IMR-90 (cell line): ENCODE measurements at regions not wholly inside any gene's neighbourhood (a gene's known extent, or its start where the extent isn't known, plus 50 kb on each side); places are given as distances from the start of the nearest gene placed in this dataset.

Source experiments
- ATAC-seq: fragments of 200-7000 bp; cut with Tn5 transposase; 2 replicates; pipeline ENCODE4 v1.9.1; 2020; ENCODE audit warnings: low read depth, mild to moderate bottlenecking, moderate library complexity
- BruUV-seq: library from RNA; stranded (reverse); fragments of 400-500 nt; replicated peaks from 2 replicates; lab custom pipeline; 2021; lab: Mats Ljungman, UMichigan
- CTCF ChIA-PET: fragments of 300-600 bp; formaldehyde crosslinking; extraction: SDS; loops from one replicate; lab custom pipeline; 2021; ENCODE audit warnings: antibody characterized with exemption; lab: Yijun Ruan, JAX
- POLR2A ChIA-PET: fragments of 300-600 bp; sonication (Branson Sonifier 250); formaldehyde crosslinking; loops from one replicate; lab custom pipeline; 2022; ENCODE audit warnings: antibody characterized with exemption; ENCODE audit not compliant: unreplicated experiment; lab: Charles Lee
- DNase-seq: peaks from one replicate; pipeline ENCODE4 v3.0.0; 2013
- H2AFZ ChIP-seq: replicated peaks from 2 replicates; pipeline ENCODE3; 2013; ENCODE audit warnings: low read length, mild to moderate bottlenecking; ENCODE audit not compliant: poor library complexity
- H2AK5ac ChIP-seq: 2 replicates; pipeline ENCODE4 v1.6.1; 2013; ENCODE audit warnings: low read depth, low read length, inconsistent platforms
- H2AK9ac ChIP-seq: replicated peaks from 2 replicates; pipeline ENCODE3; 2013; ENCODE audit warnings: mild to moderate bottlenecking, low read depth, low read length, moderate library complexity; ENCODE audit not compliant: poor library complexity
- H2BK120ac ChIP-seq: 2 replicates; pipeline ENCODE4 v1.6.1; 2013; ENCODE audit warnings: low read depth, low read length, inconsistent platforms
- H2BK15ac ChIP-seq: 3 replicates; pipeline ENCODE4 v1.6.1; 2013; ENCODE audit warnings: low read depth, low read length, inconsistent platforms
- H2BK20ac ChIP-seq: 2 replicates; pipeline ENCODE4 v1.6.1; 2013; ENCODE audit warnings: low read depth, mild to moderate bottlenecking, inconsistent platforms, low read length, moderate library complexity
- H2BK5ac ChIP-seq: 2 replicates; pipeline ENCODE4 v1.6.1; 2013; ENCODE audit warnings: mild to moderate bottlenecking, low read depth, low read length, inconsistent platforms; ENCODE audit not compliant: poor library complexity, severe bottlenecking
- H3K14ac ChIP-seq: replicated peaks from 2 replicates; pipeline ENCODE4 v1.6.1; 2013; ENCODE audit warnings: low read depth, low read length, inconsistent platforms
- H3K18ac ChIP-seq: 2 replicates; pipeline ENCODE4 v1.6.1; 2013; ENCODE audit warnings: low read depth, low read length, control low read depth
- H3K23ac ChIP-seq: 2 replicates; pipeline ENCODE4 v1.6.1; 2013; ENCODE audit warnings: low read depth, low read length, inconsistent platforms
- H3K27ac ChIP-seq: 2 replicates; pipeline ENCODE4 v1.5.1; 2013; ENCODE audit warnings: mild to moderate bottlenecking, control low read depth, low read length; ENCODE audit not compliant: insufficient read depth
- H3K27me3 ChIP-seq: 2 replicates; pipeline ENCODE4 v1.6.1; 2013; ENCODE audit warnings: low read length; ENCODE audit not compliant: control insufficient read depth, insufficient read depth
- H3K36me3 ChIP-seq: 2 replicates; pipeline ENCODE4 v1.6.1; 2013; ENCODE audit warnings: low read length, mixed read lengths; ENCODE audit not compliant: control insufficient read depth, insufficient read depth
- H3K4ac ChIP-seq: 2 replicates; pipeline ENCODE4 v1.6.1; 2013; ENCODE audit warnings: low read depth, low read length, inconsistent platforms
- H3K4me1 ChIP-seq: 2 replicates; pipeline ENCODE4 v1.6.1; 2013; ENCODE audit warnings: low read length, mixed read lengths; ENCODE audit not compliant: control insufficient read depth, insufficient read depth
- H3K4me2 ChIP-seq: 2 replicates; pipeline ENCODE4 v1.6.1; 2013; ENCODE audit warnings: low read depth, mild to moderate bottlenecking, control low read depth, low read length, moderate library complexity
- H3K4me3 ChIP-seq: 2 replicates; pipeline ENCODE4 v1.5.1; 2013; ENCODE audit warnings: low read depth, mild to moderate bottlenecking, control low read depth, low read length, moderate library complexity; ENCODE audit not compliant: insufficient read depth
- H3K56ac ChIP-seq: 2 replicates; pipeline ENCODE4 v1.6.1; 2013; ENCODE audit warnings: low read length, inconsistent platforms; ENCODE audit not compliant: insufficient read depth; ENCODE audit errors: extremely low read depth
- H3K79me1 ChIP-seq, 2 experiments: 2 replicates each; pipeline ENCODE4 v1.6.1; 2013; ENCODE audit warnings: low read length in 2 of 2, inconsistent platforms in 1 of 2, low read depth in 1 of 2
- H3K9ac ChIP-seq: 2 replicates; pipeline ENCODE4 v1.6.1; 2013; ENCODE audit warnings: low read depth, low read length, control low read depth
- H3K9me1 ChIP-seq: 2 replicates; pipeline ENCODE4 v1.6.1; 2013; ENCODE audit warnings: low read length, inconsistent platforms; ENCODE audit not compliant: insufficient read depth
- H3K9me3 ChIP-seq: 2 replicates; pipeline ENCODE4 v1.6.1; 2013; ENCODE audit warnings: low read length; ENCODE audit not compliant: control insufficient read depth, insufficient read depth
- H4K20me1 ChIP-seq: 2 replicates; pipeline ENCODE4 v1.6.1; 2013; ENCODE audit warnings: low read length, inconsistent platforms; ENCODE audit not compliant: insufficient read depth
- H4K5ac ChIP-seq: 2 replicates; pipeline ENCODE4 v1.6.1; 2013; ENCODE audit warnings: mild to moderate bottlenecking, low read depth, low read length, control low read depth
- H4K8ac ChIP-seq, 2 experiments: 2 replicates each; pipeline ENCODE4 v1.6.1; 2013; ENCODE audit warnings: low read depth in 2 of 2, low read length in 2 of 2, control low read depth in 1 of 2, inconsistent platforms in 1 of 2
- H4K91ac ChIP-seq: 2 replicates; pipeline ENCODE4 v1.6.1; 2013; ENCODE audit warnings: low read depth, low read length, inconsistent platforms; ENCODE audit not compliant: insufficient read depth
- BHLHE40 ChIP-seq: fragments of 150-350 bp; IDR thresholded peaks from 2 replicates; pipeline ENCODE4 v1.6.1; 2016; ENCODE audit warnings: mild to moderate bottlenecking, low read depth, low read length
- CHD1 ChIP-seq: IDR thresholded peaks from 2 replicates; pipeline ENCODE4 v1.6.1; 2012; ENCODE audit warnings: low read depth, low read length, improper control_type of control experiment
- MAZ ChIP-seq: IDR thresholded peaks from 2 replicates; pipeline ENCODE4 v1.6.1; 2012; ENCODE audit warnings: low read depth, mild to moderate bottlenecking, low read length, improper control_type of control experiment, moderate library complexity, borderline replicate concordance
- MXI1 ChIP-seq: IDR thresholded peaks from 2 replicates; pipeline ENCODE4 v1.6.1; 2012; ENCODE audit warnings: low read depth, mild to moderate bottlenecking, low read length, moderate library complexity, borderline replicate concordance
- POLR2A ChIP-seq: IDR thresholded peaks from 2 replicates; pipeline ENCODE4 v1.6.1; 2012; ENCODE audit warnings: mild to moderate bottlenecking, low read depth, low read length
- RAD21 ChIP-seq: IDR thresholded peaks from 2 replicates; pipeline ENCODE4 v1.6.1; 2012; ENCODE audit warnings: low read length, improper control_type of control experiment
- RCOR1 ChIP-seq: IDR thresholded peaks from 2 replicates; pipeline ENCODE4 v1.6.1; 2012; ENCODE audit warnings: mild to moderate bottlenecking, low read length, improper control_type of control experiment; ENCODE audit not compliant: insufficient replicate concordance
- RFX5 ChIP-seq: IDR thresholded peaks from 2 replicates; pipeline ENCODE4 v1.8.0; 2012; ENCODE audit warnings: low read depth, mild to moderate bottlenecking, low read length, moderate library complexity
- WGBS, 2 experiments: methylation state at CpG; one replicate each; pipeline versions ENCODE4 v1.1.5 to v1.1.7; 2013; ENCODE audit warnings: missing lambda C conversion rate in 2 of 2; ENCODE audit not compliant: insufficient read length in 1 of 2; ENCODE audit errors: extremely low coverage in 2 of 2; 5-methylcytosine and 5-hydroxymethylcytosine counted together
- dilution Hi-C: fragments of 300-500 bp; cut with HindIII; formaldehyde crosslinking; loops from one replicate; pipeline ENCODE4 v1.14.3; 2018; ENCODE audit warnings: low sequenced_read_pairs; ENCODE audit not compliant: unreplicated experiment
- in situ Hi-C: fragments of 300-500 bp; cut with MboI; formaldehyde crosslinking; loops from 3 replicates; pipeline ENCODE4 v1.14.3; 2019; ENCODE audit warnings: low sequenced_read_pairs, inconsistent platforms, mixed read lengths
- intact Hi-C: fragments of 100-400 bp; cut with micrococcal nuclease; formaldehyde crosslinking; loops from 2 replicates; pipeline ENCODE4 v1.10.0; 2022
- TF ChIP-seq, protein P1 (sequence below): fragments of 150-350 bp; IDR thresholded peaks from 2 replicates; pipeline ENCODE4 v1.6.1; 2017; ENCODE audit warnings: mild to moderate bottlenecking, antibody characterized with exemption, low read length, low read depth
- TF ChIP-seq, protein P2 (sequence below): fragments of 150-350 bp; IDR thresholded peaks from 2 replicates; pipeline ENCODE4 v1.6.1; 2016; ENCODE audit warnings: low read depth, mild to moderate bottlenecking, low read length, moderate library complexity, borderline replicate concordance

DNA sequence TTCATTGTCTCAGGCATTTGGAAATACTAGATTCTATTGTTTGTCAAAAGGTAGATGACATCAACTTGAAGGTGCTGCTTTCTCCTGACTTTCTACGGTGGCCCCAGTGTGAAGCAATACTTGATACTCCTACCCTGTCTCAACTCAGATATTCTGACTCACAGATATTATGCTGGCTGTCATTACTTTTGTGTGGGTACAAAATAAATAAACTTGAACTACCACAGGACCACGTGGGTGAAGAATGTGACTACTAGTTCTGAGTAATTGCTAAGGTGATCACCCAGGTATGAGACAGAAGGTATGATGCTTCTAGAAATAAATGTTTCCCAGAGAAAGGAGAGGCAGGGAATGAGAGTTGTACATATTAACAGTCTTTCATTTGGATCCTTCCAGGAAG, 275.3 kb upstream of the SPOCK3 start:
- Histone ChIP-seq H3K4ac (no peak overlapping the region), H2BK120ac (no peak overlapping the region), H3K4me3 (no peak overlapping the region), H3K56ac (no peak overlapping the region), H3K27ac (no peak overlapping the region), H3K14ac (no peak overlapping the region), H2BK20ac (no peak overlapping the region), H4K8ac (no peak overlapping the region), H2BK15ac (no peak overlapping the region), H2AK9ac (no peak overlapping the region), H3K18ac (no peak overlapping the region), H2BK5ac (no peak overlapping the region), H2AFZ (no peak overlapping the region), H4K20me1 (no peaks in the 10 kb centered on the region), H3K79me1 (no peaks in the 10 kb centered on the region), H3K4me1 (no peaks in the 10 kb centered on the region), H3K9ac (no peak overlapping the region), H4K5ac (no peak overlapping the region), H3K9me3 (peaks cover 16% of the 10 kb centered on the region), H3K9me1 (no peaks in the 10 kb centered on the region), H3K4me2 (no peak overlapping the region), H2AK5ac (no peak overlapping the region), H3K27me3 (no peaks in the 10 kb centered on the region), H3K36me3 (no peaks in the 10 kb centered on the region), H3K23ac (no peak overlapping the region), H4K91ac (no peak overlapping the region)
- intact Hi-C loops (no loop called here), dilution Hi-C loops (no loop called here), in situ Hi-C loops (no loop called here)
- ChIA-PET POLR2A (no interaction called here), CTCF (no interaction called here)
- no CpG with 5 or more reads among the region's 2 CpGs for WGBS, 2 experiments
- no peak for ATAC-seq
- TF ChIP-seq, protein P1, sequence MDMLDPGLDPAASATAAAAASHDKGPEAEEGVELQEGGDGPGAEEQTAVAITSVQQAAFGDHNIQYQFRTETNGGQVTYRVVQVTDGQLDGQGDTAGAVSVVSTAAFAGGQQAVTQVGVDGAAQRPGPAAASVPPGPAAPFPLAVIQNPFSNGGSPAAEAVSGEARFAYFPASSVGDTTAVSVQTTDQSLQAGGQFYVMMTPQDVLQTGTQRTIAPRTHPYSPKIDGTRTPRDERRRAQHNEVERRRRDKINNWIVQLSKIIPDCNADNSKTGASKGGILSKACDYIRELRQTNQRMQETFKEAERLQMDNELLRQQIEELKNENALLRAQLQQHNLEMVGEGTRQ = no peak
- no peak for TF ChIP-seq RCOR1
- no peak for TF ChIP-seq RAD21
- no peak for TF ChIP-seq MXI1
- no peak for TF ChIP-seq CHD1
- TF ChIP-seq, protein P2, sequence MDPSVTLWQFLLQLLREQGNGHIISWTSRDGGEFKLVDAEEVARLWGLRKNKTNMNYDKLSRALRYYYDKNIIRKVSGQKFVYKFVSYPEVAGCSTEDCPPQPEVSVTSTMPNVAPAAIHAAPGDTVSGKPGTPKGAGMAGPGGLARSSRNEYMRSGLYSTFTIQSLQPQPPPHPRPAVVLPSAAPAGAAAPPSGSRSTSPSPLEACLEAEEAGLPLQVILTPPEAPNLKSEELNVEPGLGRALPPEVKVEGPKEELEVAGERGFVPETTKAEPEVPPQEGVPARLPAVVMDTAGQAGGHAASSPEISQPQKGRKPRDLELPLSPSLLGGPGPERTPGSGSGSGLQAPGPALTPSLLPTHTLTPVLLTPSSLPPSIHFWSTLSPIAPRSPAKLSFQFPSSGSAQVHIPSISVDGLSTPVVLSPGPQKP = no peak
- no peak for TF ChIP-seq BHLHE40
- TF ChIP-seq MAZ = no peak
- TF ChIP-seq POLR2A = no peak
- TF ChIP-seq RFX5 = no peak
- no TSS peak for BruUV-seq
- DNase-seq = no peak
